Colonic mucosa (tissue), 4 donors: ENCODE measurements at regions not wholly inside any gene's neighbourhood (a gene's known extent, or its start where the extent isn't known, plus 50 kb on each side); places are given as distances from the start of the nearest gene placed in this dataset.

ENCODE experiments used
- DNase-seq: peaks from one replicate; pipeline ENCODE4 v3.0.0-alpha.2; 2020
- H3K27ac ChIP-seq: fragments of 200-600 bp; one replicate; pipeline ENCODE4 v1.8.0; 2021
- H3K27me3 ChIP-seq: fragments of 200-600 bp; one replicate; pipeline ENCODE4 v1.8.0; 2021
- H3K36me3 ChIP-seq: fragments of 200-600 bp; one replicate; pipeline ENCODE4 v1.8.0; 2021
- H3K4me1 ChIP-seq: fragments of 200-600 bp; one replicate; pipeline ENCODE4 v1.8.0; 2021; ENCODE audit warnings: mild to moderate bottlenecking
- H3K4me3 ChIP-seq: fragments of 200-600 bp; one replicate; pipeline ENCODE4 v1.8.0; 2021
- H3K9ac ChIP-seq, 2 donors: one replicate each; pipeline ENCODE4 v1.7.0; 2013; ENCODE audit warnings: control low read depth in 2 of 2, low read depth in 2 of 2, low read length in 2 of 2
- H3K9me3 ChIP-seq: fragments of 200-600 bp; one replicate; pipeline ENCODE4 v1.8.0; 2021
- CTCF ChIP-seq: fragments of 200-600 bp; IDR thresholded peaks from one replicate; pipeline ENCODE4 v1.8.0; 2022; ENCODE audit warnings: antibody characterized with exemption, mild to moderate bottlenecking
- intact Hi-C: fragments of 100-400 bp; cut with DNase I; formaldehyde crosslinking; loops from one replicate; pipeline ENCODE4 v1.14.1; 2022
- donor health status: healthy.
- donor health status: DM: no; HTN: no; CAD: no.
- donor health status: DM: no; HTN: no; CAD: no.

DNA sequence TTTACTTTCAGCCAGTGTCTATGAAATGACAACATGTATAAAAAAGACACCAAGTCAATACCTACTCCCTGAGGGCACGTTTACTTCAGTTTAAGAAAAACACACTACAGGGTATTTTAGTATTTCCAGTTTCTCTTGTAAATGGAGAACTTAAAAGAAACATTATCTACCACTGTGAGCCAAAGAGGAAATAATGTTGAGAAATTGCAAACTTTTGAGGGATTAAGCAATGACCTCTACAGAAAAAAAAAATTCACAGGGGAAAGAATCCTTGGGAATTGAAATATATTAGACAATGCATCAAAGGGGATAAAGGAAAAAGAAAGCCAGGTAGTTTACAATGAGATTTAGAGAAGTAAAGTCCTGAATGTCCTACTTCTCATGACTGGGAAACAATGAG lies 126.0 kb downstream of the KCNJ2 start:
- no peak for TF ChIP-seq CTCF
- H3K9me3 ChIP-seq: no peaks in the 10 kb centered on the region
- H3K27me3 ChIP-seq: no peaks in the 10 kb centered on the region
- no peaks in the 10 kb centered on the region for H3K4me1 ChIP-seq
- no peak overlapping the region for H3K4me3 ChIP-seq
- DNase-seq: no peak
- intact Hi-C loops: no loop called here
- no peaks in the 10 kb centered on the region for H3K36me3 ChIP-seq
- H3K9ac ChIP-seq: no peak overlapping the region
- H3K27ac ChIP-seq: no peak overlapping the region

- Histone ChIP-seq H3K27ac (no peak overlapping the region), H3K36me3 (no peaks in the 10 kb centered on the region), H3K27me3 (no peaks in the 10 kb centered on the region), H3K4me1 (no peaks in the 10 kb centered on the region), H3K9me3 (no peaks in the 10 kb centered on the region), H3K9ac (no peak overlapping the region), H3K4me3 (no peak overlapping the region)
- intact Hi-C loops: no loop called here
- DNase-seq: no peak
- no peak for TF ChIP-seq CTCF
These were observed 126.4 kb downstream of the KCNJ2 start for GRCh38 chr17:70295731-70296130.

DNA sequence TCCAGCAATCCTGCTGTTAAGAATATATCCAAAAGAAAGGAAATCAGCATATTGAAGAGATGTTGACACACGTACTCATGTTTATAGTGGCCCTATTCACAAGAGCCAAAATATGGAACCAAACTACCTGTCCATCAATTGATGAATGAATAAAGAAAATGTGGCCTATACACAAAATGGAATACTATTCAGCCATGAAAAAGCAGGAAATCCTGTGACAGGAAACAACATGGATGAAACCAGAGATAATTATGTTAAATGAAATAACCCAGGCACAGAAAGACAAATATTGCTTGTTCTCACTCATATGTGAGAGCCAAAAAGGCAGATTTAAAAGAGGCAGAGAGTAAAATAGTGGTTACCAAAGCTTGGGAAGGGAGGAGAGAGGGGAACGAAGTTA lies 127.1 kb downstream of the KCNJ2 start:
- no peaks in the 10 kb centered on the region for H3K27me3 ChIP-seq
- H3K4me1 ChIP-seq: no peaks in the 10 kb centered on the region
- H3K36me3 ChIP-seq: no peaks in the 10 kb centered on the region
- no peak overlapping the region for H3K27ac ChIP-seq
- H3K9ac ChIP-seq: no peak overlapping the region
- TF ChIP-seq CTCF: no peak
- DNase-seq: no peak
- H3K4me3 ChIP-seq: no peak overlapping the region
- H3K9me3 ChIP-seq: no peaks in the 10 kb centered on the region
- intact Hi-C loops: no loop called here

GRCh38 chr17:70297397-70297796 lies 128.1 kb downstream of the KCNJ2 start:
- TF ChIP-seq CTCF: no peak
- no peaks in the 10 kb centered on the region for H3K36me3 ChIP-seq
- no peaks in the 10 kb centered on the region for H3K9me3 ChIP-seq
- H3K4me1 ChIP-seq: no peaks in the 10 kb centered on the region
- H3K27ac ChIP-seq: no peak overlapping the region
- intact Hi-C loops: no loop called here
- no peak for DNase-seq
- H3K4me3 ChIP-seq: no peak overlapping the region
- H3K9ac ChIP-seq: no peak overlapping the region
- no peaks in the 10 kb centered on the region for H3K27me3 ChIP-seq

DNA sequence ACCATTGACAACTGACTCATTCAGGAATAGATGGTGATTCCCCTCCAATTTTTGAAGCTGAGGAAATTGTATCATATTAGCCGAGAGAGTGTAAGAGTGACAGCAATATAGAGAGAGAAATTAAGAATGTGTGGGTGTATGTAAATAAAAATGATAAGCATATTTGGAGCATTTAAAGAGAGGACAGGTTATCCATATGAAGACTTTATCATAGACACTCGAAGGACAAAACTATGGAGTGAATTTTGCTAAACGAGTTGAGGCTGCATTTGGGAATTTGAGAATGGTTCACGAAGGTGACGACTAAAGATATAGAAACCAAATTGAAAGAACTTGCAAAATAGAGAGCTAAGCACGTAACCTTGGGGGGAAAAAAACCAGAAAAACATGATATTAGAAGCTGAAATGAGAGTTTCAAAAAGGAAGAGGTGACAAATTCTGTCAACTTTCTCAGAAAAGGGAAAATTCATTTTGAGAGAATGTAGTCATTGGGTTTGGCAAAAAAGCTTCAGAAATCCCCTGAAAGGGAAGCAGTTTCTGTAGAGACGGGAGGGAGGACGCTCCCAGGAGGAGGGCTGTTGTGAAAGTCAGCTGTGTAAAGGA lies 129.7 kb downstream of the KCNJ2 start:
- Histone ChIP-seq H3K27me3 (no peaks in the 10 kb centered on the region), H3K36me3 (no peaks in the 10 kb centered on the region), H3K9me3 (no peaks in the 10 kb centered on the region), H3K9ac (no peak overlapping the region), H3K27ac (no peak overlapping the region), H3K4me3 (no peak overlapping the region), H3K4me1 (no peaks in the 10 kb centered on the region)
- DNase-seq: no peak
- TF ChIP-seq CTCF: no peak
- intact Hi-C loops: no loop called here
